LNCaP clone FGC (cell line): ENCODE measurements at regions not wholly inside any gene's neighbourhood (a gene's known extent, or its start where the extent isn't known, plus 50 kb on each side); places are given as distances from the start of the nearest gene placed in this dataset.

Experiments used
- DNase-seq: peaks from one replicate; pipeline ENCODE4 v3.0.0-alpha.2; 2011; ENCODE audit warnings: low read depth
- H3K4me3 ChIP-seq: 2 replicates; pipeline ENCODE4 v1.5.1; 2011; ENCODE audit warnings: mild to moderate bottlenecking, low read depth, low read length, control low read depth
- TF ChIP-seq, protein P1 (sequence below): IDR thresholded peaks from 2 replicates; pipeline ENCODE4 v1.5.1; 2012; ENCODE audit warnings: mild to moderate bottlenecking; ENCODE audit not compliant: control insufficient read depth, insufficient read depth; ENCODE audit errors: extremely low read depth

GRCh38 chr21:40923901-40924300 is 76.9 kb upstream of the DSCAM start:
- TF ChIP-seq, protein P1, sequence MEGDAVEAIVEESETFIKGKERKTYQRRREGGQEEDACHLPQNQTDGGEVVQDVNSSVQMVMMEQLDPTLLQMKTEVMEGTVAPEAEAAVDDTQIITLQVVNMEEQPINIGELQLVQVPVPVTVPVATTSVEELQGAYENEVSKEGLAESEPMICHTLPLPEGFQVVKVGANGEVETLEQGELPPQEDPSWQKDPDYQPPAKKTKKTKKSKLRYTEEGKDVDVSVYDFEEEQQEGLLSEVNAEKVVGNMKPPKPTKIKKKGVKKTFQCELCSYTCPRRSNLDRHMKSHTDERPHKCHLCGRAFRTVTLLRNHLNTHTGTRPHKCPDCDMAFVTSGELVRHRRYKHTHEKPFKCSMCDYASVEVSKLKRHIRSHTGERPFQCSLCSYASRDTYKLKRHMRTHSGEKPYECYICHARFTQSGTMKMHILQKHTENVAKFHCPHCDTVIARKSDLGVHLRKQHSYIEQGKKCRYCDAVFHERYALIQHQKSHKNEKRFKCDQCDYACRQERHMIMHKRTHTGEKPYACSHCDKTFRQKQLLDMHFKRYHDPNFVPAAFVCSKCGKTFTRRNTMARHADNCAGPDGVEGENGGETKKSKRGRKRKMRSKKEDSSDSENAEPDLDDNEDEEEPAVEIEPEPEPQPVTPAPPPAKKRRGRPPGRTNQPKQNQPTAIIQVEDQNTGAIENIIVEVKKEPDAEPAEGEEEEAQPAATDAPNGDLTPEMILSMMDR: no peak
- DNase-seq: no peak

GRCh38 chr21:40924641-40925040 is 77.7 kb upstream of the DSCAM start:
- TF ChIP-seq, protein P1: no peak

More at GRCh38 chr21:40923901-40924300, 76.9 kb upstream of the DSCAM start:
- no peak overlapping the region for H3K4me3 ChIP-seq

DNA sequence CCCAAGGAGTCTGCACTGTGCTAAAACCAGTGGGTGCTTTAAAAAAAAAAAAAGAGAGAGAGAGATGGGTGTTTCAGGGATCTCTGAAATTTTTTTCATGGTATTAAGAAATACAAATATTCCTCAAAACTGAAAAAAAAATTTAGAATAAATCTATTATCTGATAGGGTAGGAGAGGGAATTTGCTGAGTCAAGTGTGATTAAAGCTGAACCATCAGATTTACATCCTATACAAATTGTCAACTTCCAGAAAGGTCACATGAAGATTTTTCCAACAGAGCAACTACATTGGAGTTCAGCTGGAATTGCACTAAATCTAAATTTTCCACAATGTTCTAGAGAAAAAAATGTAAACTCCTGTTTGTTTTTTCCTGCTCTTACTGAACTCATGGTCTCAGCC is 79.3 kb upstream of the DSCAM start:
- no peak overlapping the region for H3K4me3 ChIP-seq
- TF ChIP-seq, protein P1: no peak
- no peak for DNase-seq

More at GRCh38 chr21:40924641-40925040, 77.7 kb upstream of the DSCAM start:
- H3K4me3 ChIP-seq: no peak overlapping the region
- DNase-seq: no peak

DNA sequence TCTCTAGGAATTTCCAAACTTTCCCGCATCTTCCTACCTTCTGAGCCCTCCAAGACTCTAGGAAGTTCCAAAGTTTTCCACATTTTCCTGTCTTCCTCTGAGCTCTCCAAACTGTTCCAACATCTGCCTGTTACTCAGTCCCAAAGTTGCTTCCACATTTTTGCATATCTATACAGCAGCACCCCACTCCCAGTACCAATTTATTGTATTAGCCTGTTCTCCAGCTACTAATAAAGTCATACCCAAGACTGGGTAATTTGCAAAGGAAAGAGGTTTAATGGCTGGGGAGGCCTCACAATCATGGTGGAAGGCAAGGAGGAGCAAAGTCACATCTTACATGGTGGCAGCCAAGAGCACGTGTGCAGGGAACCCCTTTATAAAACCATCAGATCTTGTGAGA is 82.9 kb upstream of the DSCAM start:
- TF ChIP-seq, protein P1: no peak
- H3K4me3 ChIP-seq: no peak overlapping the region
- DNase-seq: no peak

DNA sequence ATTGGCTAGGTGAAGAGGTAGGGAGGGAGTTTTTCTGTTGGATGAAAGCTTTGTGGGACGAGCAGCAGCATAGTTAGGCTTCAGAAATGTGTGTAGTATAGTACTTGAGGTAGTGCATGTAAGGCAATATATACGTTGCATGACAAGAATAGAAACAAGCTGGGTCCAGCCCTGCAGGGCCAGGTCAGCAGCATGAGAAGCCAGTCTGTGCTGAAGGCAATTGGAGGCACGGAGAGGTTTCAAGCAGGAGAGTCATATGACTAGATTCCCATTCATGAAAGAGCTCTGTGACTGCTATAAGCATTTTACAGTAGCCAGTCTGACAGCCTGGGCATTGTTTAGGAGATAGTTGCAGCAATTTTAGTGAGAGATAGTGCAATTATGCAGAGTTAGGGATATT is 84.2 kb upstream of the DSCAM start:
- no peak for DNase-seq
- TF ChIP-seq, protein P1: no peak
- no peak overlapping the region for H3K4me3 ChIP-seq

DNA sequence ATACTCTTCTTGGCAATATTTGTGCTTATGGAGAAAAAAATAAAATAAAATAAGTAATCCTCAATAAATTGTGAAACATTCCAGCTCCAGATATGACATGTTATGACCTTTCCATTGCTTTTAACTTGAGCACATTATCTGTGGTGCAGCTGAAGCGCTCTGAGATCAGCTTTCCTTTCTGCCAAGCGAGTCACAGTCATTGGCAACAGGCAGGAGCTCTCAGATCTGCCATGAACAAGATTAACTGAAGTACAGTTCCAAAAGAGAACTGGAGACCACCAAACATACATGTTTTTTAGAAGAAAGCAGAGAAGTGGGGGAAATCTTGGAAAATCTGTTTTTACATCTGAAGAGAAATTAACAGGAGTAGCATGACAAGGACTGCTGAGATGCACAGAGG is 89.2 kb upstream of the DSCAM start:
- TF ChIP-seq, protein P1: no peak
- no peak for DNase-seq
- H3K4me3 ChIP-seq: no peak overlapping the region

DNA sequence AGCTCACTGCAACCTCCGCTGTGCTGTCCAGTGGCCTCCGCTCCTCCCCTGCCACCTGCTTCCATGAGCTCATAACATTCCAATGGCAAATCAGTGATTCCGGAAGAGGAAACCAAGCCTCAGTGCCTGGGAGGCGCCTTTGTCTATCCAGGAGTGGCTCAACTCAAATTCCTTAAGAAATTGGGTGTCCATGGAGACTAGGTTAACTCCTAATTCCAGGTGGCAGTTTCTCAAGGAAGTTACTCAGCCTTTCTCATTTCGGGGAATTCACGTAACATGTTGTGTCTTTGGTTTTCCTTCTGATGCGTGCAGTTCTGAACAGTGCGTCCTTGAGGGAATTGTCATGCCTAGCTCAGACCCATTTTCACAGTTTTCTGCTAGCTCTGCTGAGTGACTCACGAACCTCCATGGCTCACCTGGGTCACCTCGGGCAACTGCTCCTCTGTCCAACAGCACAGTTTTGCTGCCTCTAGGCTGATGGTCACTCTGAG is 89.9 kb upstream of the DSCAM start:
- H3K4me3 ChIP-seq: no peak overlapping the region
- no peak for DNase-seq
- TF ChIP-seq, protein P1: no peak
